Activated naive CD8-positive, alpha-beta T cell treated with anti-CD3 and anti-CD28 coated beads, Interleukin-2, amount 50 U/mL, for 16 hours (primary cell): ENCODE measurements at regions not wholly inside any gene's neighbourhood (a gene's known extent, or its start where the extent isn't known, plus 50 kb on each side); places are given as distances from the start of the nearest gene placed in this dataset.

Experiments used
- DNase-seq: peaks from one replicate; pipeline ENCODE4 v3.0.0-alpha.2; 2020; ENCODE audit warnings: low read depth, low spot score

DNA sequence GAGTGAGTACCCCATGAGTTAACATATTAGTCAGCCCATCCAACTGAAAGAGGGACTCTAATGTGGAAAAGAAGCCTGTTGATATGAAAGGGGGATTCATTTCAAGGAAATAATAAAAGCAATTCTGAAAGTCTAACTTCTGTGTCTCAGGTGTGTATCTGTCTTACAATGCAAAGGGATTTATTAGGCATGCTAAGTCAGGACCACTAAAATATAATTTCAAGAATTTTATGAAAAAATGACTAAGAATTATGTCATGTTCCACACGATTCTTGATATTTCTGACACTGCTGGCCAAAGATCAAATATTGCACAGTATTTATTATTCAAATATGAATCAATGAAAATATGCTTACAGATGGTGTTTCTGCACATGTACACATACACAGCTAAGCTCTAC lies 130.8 kb downstream of the KLF12 start:
- DNase-seq = no peak

- DNase-seq = no peak
Observed at GRCh38 chr13:74000876-74001275, 133.3 kb downstream of the KLF12 start.

- no peak for DNase-seq
Observed at GRCh38 chr13:73998631-73999030, 135.6 kb downstream of the KLF12 start.

DNA sequence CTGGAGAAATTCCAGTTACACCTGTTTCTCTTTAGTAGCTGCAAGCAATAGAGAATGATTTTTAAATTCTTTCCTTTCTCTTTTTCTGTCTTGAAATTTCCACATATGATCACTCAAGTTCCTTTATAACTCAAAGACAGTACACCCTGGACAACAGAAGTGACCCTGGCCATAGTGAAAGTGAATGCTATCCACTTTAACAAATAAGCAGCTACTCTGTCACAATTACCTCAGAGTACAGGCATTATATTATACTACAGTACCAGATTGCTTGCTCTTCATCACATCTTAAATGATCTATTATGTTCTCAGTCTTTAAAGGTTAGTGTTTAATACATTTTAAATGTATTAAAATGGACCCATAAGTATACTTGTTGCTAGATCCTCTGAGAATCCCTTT lies 136.2 kb downstream of the KLF12 start:
- DNase-seq = no peak

GRCh38 chr13:73996569-73996968 lies 137.6 kb downstream of the KLF12 start:
- no peak for DNase-seq

GRCh38 chr13:73995736-73996135 lies 138.5 kb downstream of the KLF12 start:
- DNase-seq = no peak

DNA sequence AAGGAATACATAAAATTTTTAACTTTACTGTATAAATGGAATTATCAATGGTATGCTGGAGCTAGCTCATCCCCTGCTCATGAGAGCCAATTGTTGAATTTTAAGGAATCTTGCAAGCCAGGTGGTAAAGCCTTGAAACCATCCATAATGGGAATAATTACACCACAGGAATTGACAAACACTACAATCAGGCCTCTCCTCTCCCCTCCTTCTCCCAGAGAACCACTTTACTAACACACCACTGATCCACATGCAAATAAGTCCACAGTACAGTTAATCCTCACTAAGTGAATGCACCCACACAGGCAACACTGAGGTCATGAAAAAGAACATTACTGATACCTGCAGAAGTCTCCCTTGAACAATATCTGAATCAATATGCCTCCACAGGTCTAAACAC lies 140.5 kb downstream of the KLF12 start:
- DNase-seq = no peak

DNA sequence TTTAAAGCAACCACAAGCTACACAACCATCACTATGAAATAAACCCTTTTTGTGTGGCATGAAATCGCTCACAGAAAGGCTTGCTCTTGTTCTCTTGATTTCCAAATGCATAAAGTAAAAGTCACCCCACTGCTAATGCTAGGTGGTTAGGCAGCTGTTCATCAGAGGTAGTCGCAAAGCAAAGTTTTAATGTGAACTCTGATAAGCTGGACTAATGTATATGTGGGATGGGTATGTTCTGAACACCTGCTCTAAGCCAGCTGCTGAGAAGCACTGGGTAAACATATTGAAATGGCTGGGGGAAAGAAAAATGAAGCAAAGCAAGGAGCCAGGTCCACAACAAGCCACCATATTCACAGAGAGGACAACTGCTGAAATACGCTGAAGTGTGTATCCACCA lies 142.3 kb downstream of the KLF12 start:
- DNase-seq = no peak

DNA sequence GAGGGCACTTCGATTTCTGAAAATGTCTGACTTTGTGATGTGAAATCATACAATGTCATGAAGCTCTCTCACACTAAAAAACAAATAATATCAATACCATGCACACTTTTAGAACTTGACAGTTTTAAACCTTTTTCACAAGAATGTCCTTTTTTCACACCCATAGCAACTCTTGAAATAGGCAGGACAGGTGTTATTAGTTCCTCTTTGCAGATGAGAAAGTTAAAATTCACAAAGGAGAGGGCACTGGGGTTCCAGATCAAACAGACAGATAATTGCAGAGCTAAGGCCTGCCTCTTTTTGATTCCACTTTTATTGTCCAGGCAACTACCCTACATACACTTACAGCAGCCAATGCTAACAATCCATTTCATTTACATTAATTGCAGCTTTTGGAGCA lies 142.8 kb downstream of the KLF12 start:
- no peak for DNase-seq

DNA sequence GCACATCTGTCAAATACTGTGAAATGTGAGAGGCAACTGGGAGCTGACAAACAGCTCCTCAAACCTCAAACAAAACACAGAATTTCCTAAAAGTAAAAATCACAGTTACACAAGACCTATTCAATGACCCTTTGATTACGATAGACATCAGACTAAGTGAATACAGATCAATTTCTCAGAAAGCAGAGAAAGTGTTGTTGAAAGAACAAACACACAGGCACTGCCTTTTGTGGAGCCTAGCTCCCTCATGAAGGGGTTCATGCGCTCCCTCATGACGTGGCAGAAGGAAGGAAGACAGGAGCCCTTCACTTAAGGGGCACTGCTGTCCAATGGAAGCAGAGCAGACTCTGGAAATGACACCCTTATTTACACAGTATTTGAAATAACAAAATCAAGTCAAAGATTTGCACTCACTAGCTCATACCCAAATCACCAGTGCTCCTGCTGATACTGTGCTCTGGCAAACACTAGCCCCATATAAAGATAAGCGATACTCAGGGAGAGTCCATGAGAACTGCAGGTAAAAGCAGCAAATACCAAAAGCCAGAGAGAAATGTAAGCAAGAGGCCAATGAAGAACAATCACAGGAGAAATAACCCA lies 144.9 kb downstream of the KLF12 start:
- DNase-seq = no peak

GRCh38 chr13:73988461-73988860 lies 145.7 kb downstream of the KLF12 start:
- DNase-seq = no peak

DNA sequence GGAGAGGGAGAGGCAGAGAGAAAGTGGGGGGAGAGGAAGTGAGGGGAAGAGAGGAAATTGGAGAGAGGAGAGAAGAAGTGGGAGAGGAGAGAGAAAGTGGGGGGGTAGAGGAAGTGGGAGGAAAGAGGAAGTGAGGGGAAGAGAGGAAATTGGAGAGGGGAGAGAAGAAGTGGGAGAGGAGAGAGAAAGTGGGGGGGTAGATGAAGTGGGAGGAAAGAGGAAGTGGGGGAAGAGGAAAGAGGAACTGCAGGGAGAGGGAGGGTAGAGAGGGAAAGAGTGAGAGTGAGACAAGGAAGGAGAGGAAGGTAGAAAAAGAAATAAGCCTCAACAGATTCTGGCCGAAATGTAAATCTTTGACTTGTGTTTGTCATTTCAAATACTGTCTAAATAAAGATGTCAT lies 146.6 kb downstream of the KLF12 start:
- DNase-seq = no peak

- DNase-seq = no peak
Observed at GRCh38 chr13:73985783-73986182, 148.4 kb downstream of the KLF12 start.

GRCh38 chr13:73984949-73985691 lies 149.1 kb downstream of the KLF12 start:
- DNase-seq = peak; percentile 59

- DNase-seq = no peak
Observed at GRCh38 chr13:73984201-73984600, 150.0 kb downstream of the KLF12 start.

DNA sequence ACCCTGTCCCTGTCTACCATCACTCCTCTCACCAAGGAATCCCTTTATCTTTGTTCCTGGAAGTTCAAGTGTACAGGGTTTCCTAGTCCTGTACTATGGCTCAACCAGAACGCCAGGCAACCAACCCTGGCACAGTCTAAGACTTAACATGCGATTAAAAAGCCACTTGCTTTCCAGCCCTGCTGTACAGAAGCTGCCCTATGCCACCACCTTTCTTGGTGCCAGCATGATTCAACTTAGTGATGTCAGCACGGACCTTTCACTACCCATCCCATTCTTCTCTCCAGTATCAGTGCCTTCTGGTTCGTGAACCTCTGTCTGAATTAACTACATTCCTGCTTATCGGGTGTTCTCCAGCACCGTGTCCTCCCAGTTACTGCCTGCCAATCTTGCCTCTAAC lies 151.1 kb downstream of the KLF12 start:
- DNase-seq = no peak

DNA sequence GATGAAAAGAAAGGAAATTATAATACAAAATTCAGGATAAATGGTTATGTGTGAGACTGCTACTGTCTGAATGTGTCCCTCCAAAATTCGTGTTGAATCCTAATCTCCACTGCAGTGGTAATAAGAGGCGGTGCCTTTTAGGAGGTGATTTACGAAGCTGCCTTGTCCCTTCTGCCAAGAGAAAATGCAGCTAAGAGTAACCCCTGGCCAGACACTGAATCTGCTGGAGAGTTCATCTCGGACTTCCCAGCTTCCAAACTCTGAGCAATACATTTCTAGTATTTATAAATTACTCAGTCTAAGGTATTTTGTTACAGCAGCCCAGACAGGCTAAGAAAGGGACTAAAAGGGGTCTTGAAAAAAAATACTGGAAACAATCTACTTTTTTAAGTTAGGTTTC lies 152.6 kb downstream of the KLF12 start:
- DNase-seq = no peak

GRCh38 chr13:73975767-73976166 lies 158.4 kb downstream of the KLF12 start:
- no peak for DNase-seq

- no peak for DNase-seq
Observed at GRCh38 chr13:73974051-73974450, 160.2 kb downstream of the KLF12 start.

DNA sequence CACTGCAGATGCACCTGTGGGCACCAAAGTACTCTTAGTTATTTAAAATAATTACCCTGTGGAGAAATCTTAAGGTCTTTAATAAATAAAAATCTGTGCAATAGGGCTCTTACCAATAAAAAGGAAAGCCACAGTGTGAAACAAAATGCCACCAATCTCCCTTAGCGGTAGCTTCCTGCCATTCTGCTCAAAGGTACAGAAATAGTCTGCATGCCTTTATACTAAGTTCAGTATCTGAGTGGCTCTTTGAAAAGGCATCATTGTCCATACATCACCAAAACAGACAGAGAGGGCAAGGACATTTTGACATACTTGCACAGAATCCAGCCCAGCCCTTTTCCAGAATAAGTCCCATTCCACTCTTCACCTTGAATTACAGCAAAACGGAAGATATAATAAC lies 161.0 kb downstream of the KLF12 start:
- DNase-seq = no peak

GRCh38 chr13:73972545-73972944 lies 161.7 kb downstream of the KLF12 start:
- DNase-seq = no peak

GRCh38 chr13:73971481-73971880 lies 162.7 kb downstream of the KLF12 start:
- no peak for DNase-seq

DNA sequence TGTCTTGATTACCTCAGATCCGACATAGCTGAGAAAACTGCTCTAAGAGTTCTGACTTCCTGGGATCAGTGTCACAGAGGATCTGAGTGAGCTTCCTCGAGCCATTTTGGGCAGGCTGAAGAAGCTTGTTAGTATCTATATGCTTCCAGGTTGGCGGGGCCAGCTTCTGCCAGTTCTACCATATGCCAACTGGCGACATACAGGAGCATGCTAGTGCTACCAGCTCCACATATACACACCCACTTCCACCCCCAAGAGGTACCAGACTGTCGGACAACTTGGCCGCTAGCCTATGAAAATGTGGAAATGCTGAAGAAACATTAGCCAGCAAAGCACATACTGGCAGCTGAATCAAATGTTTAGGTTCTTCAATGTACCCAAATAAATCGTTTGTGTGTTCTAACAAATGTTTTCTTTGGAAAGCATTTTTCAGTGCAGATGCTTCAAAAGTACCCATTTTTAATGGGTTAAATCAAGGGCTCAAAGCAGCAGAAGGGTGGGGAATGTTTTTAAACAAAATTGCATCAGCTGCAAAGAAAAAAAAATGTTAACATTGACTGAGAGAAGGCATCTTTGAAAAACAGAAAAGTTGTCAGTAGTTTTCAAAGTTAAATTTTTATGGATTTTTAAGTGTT lies 163.7 kb downstream of the KLF12 start:
- DNase-seq = no peak
